ENCODE measurements at regions not wholly inside any gene's neighbourhood (a gene's known extent, or its start where the extent isn't known, plus 50 kb on each side); places are given as distances from the start of the nearest gene placed in this dataset.

DNA sequence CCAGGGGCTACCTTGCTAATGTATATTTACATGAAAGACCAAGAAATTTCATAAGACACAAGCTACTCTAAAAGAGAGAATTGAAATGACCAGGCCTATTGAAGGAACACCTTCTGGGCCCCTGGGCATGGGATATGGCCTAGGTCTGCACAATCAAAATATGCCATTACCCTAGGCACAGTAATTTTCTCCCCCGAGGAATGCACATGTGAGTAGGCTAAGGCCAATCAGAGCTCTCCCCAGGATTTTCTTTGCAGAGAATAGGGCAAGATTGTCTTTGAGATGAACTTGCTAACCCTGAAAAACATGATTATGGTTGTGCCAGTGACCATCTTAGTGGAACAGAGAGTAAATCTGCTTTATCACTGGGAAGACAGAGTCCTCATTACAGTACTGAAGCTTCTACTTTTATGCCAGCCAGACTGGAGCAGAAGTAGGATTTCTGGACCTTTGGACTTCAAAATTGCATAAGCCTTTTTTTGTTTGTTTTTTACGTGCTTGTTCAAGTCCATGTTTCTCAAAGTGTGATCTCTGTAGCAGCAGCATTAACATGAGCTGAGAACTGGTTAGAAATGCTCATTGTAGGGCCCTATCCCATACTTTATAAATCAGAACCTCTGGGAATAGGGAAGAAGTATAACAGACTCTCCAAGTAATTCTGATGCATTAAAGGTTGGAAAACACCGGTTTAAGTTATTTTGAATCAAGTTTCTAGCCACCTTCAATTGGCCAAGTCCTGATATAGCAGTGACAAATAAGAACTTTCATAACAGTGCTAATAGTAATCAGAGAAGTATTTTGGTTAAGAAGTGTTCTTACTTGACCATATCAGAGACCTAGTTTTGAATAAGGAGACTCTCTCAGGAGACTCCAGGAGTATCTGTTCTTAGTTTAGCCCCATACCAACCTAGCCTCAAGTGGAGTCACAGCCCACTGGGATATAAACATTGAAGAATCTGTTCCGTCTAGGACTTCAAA, 112.9 kb downstream of the LMO3 start (continued):
- no peak for TF ChIP-seq ZNF850 (CRISPR knock-in tag; conservative IDR thresholded peaks at IDR 0.05)
- no peak for TF ChIP-seq SMAD1 (CRISPR knock-in tag; IDR thresholded peaks at IDR 0.05; ENCODE audit: borderline replicate concordance, low read depth)
- TF ChIP-seq ZNF75D (CRISPR knock-in tag; IDR thresholded peaks at IDR 0.05; ENCODE audit: borderline replicate concordance), result no peak
- TF ChIP-seq ZBTB42 (CRISPR knock-in tag; IDR thresholded peaks at IDR 0.05), result no peak
- TF ChIP-seq TCF7L2 (IDR thresholded peaks at IDR 0.05; ENCODE audit: low read depth, low read length), result no peak
- peak; percentile 91 for TF ChIP-seq HNF4A (CRISPR knock-in tag; IDR thresholded peaks at IDR 0.05)
- TF ChIP-seq DMAP1 (CRISPR knock-in tag; IDR thresholded peaks at IDR 0.05), result 0 out of 2 replicates have a peak, but pooled peaks have one; percentile 20
- TF ChIP-seq, protein P1, sequence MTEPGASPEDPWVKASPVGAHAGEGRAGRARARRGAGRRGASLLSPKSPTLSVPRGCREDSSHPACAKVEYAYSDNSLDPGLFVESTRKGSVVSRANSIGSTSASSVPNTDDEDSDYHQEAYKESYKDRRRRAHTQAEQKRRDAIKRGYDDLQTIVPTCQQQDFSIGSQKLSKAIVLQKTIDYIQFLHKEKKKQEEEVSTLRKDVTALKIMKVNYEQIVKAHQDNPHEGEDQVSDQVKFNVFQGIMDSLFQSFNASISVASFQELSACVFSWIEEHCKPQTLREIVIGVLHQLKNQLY (CRISPR knock-in tag; IDR thresholded peaks at IDR 0.05), result no peak
- 0 out of 2 replicates have a peak, but pooled peaks have one; percentile 49 for TF ChIP-seq ISL2 (CRISPR knock-in tag; IDR thresholded peaks at IDR 0.05)
- TF ChIP-seq POLR2G (IDR thresholded peaks at IDR 0.05; ENCODE audit: low read depth, low read length), result no peak
- TF ChIP-seq, protein P2, sequence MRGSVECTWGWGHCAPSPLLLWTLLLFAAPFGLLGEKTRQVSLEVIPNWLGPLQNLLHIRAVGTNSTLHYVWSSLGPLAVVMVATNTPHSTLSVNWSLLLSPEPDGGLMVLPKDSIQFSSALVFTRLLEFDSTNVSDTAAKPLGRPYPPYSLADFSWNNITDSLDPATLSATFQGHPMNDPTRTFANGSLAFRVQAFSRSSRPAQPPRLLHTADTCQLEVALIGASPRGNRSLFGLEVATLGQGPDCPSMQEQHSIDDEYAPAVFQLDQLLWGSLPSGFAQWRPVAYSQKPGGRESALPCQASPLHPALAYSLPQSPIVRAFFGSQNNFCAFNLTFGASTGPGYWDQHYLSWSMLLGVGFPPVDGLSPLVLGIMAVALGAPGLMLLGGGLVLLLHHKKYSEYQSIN (CRISPR knock-in tag; IDR thresholded peaks at IDR 0.05; ENCODE audit: borderline replicate concordance), result no peak
- TF ChIP-seq ZNF549 (CRISPR knock-in tag; IDR thresholded peaks at IDR 0.05), result no peak
- TF ChIP-seq GATAD2A (CRISPR knock-in tag; IDR thresholded peaks at IDR 0.05), result peak; percentile 64
- no peak for TF ChIP-seq MTF1 (CRISPR knock-in tag; IDR thresholded peaks at IDR 0.05)
- TF ChIP-seq, protein P3, sequence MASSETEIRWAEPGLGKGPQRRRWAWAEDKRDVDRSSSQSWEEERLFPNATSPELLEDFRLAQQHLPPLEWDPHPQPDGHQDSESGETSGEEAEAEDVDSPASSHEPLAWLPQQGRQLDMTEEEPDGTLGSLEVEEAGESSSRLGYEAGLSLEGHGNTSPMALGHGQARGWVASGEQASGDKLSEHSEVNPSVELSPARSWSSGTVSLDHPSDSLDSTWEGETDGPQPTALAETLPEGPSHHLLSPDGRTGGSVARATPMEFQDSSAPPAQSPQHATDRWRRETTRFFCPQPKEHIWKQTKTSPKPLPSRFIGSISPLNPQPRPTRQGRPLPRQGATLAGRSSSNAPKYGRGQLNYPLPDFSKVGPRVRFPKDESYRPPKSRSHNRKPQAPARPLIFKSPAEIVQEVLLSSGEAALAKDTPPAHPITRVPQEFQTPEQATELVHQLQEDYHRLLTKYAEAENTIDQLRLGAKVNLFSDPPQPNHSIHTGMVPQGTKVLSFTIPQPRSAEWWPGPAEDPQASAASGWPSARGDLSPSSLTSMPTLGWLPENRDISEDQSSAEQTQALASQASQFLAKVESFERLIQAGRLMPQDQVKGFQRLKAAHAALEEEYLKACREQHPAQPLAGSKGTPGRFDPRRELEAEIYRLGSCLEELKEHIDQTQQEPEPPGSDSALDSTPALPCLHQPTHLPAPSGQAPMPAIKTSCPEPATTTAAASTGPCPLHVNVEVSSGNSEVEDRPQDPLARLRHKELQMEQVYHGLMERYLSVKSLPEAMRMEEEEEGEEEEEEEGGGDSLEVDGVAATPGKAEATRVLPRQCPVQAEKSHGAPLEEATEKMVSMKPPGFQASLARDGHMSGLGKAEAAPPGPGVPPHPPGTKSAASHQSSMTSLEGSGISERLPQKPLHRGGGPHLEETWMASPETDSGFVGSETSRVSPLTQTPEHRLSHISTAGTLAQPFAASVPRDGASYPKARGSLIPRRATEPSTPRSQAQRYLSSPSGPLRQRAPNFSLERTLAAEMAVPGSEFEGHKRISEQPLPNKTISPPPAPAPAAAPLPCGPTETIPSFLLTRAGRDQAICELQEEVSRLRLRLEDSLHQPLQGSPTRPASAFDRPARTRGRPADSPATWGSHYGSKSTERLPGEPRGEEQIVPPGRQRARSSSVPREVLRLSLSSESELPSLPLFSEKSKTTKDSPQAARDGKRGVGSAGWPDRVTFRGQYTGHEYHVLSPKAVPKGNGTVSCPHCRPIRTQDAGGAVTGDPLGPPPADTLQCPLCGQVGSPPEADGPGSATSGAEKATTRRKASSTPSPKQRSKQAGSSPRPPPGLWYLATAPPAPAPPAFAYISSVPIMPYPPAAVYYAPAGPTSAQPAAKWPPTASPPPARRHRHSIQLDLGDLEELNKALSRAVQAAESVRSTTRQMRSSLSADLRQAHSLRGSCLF (CRISPR knock-in tag; IDR thresholded peaks at IDR 0.05; ENCODE audit: borderline replicate concordance), result no peak
- TF ChIP-seq, protein P4, sequence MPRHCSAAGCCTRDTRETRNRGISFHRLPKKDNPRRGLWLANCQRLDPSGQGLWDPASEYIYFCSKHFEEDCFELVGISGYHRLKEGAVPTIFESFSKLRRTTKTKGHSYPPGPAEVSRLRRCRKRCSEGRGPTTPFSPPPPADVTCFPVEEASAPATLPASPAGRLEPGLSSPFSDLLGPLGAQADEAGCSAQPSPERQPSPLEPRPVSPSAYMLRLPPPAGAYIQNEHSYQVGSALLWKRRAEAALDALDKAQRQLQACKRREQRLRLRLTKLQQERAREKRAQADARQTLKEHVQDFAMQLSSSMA (CRISPR knock-in tag; IDR thresholded peaks at IDR 0.05), result no peak
- TF ChIP-seq EP300 (IDR thresholded peaks at IDR 0.05; ENCODE audit: low read depth in 2 of 2, low read length in 2 of 2), result peak in 1 of 2 experiments; percentile 53; a peak in 2 of 4 replicates
- TF ChIP-seq EP300 (CRISPR knock-in tag; IDR thresholded peaks at IDR 0.05; ENCODE audit: borderline replicate concordance), result no peak
- TF ChIP-seq ZNF570 (CRISPR knock-in tag; IDR thresholded peaks at IDR 0.05; ENCODE audit: borderline replicate concordance), result no peak
- TF ChIP-seq MIER3 (CRISPR knock-in tag; IDR thresholded peaks at IDR 0.05; ENCODE audit: borderline replicate concordance), result no peak
- TF ChIP-seq, protein P5, sequence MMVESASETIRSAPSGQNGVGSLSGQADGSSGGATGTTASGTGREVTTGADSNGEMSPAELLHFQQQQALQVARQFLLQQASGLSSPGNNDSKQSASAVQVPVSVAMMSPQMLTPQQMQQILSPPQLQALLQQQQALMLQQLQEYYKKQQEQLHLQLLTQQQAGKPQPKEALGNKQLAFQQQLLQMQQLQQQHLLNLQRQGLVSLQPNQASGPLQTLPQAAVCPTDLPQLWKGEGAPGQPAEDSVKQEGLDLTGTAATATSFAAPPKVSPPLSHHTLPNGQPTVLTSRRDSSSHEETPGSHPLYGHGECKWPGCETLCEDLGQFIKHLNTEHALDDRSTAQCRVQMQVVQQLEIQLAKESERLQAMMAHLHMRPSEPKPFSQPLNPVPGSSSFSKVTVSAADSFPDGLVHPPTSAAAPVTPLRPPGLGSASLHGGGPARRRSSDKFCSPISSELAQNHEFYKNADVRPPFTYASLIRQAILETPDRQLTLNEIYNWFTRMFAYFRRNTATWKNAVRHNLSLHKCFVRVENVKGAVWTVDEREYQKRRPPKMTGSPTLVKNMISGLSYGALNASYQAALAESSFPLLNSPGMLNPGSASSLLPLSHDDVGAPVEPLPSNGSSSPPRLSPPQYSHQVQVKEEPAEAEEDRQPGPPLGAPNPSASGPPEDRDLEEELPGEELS (CRISPR knock-in tag; IDR thresholded peaks at IDR 0.05), result no peak

All from HepG2 (cell line).